GM23248 (cell line): ENCODE measurements at regions not wholly inside any gene's neighbourhood (a gene's known extent, or its start where the extent isn't known, plus 50 kb on each side); places are given as distances from the start of the nearest gene placed in this dataset.

Experiments used
- DNase-seq: peaks from one replicate; pipeline ENCODE4 v3.0.0-alpha.2; 2015
- H2AFZ ChIP-seq: fragments of 200-600 bp; sonication (generic); 2 replicates; pipeline ENCODE4 v1.6.1; 2016; ENCODE audit warnings: antibody characterized with exemption
- H3F3A ChIP-seq: fragments of 200-600 bp; sonication (generic); 2 replicates; pipeline ENCODE4 v1.6.1; 2016; ENCODE audit warnings: mild to moderate bottlenecking, antibody characterized with exemption, mixed run types; ENCODE audit not compliant: insufficient read depth
- H3K27ac ChIP-seq: fragments of 200-600 bp; sonication (generic); 2 replicates; pipeline ENCODE4 v1.5.1; 2016; ENCODE audit warnings: mild to moderate bottlenecking
- H3K27me3 ChIP-seq: fragments of 200-600 bp; sonication (generic); replicated peaks from 2 replicates; pipeline ENCODE4 v1.6.1; 2016; ENCODE audit warnings: mild to moderate bottlenecking; ENCODE audit not compliant: insufficient read depth
- H3K36me3 ChIP-seq: fragments of 200-600 bp; sonication (generic); 2 replicates; pipeline ENCODE4 v1.6.1; 2016; ENCODE audit warnings: low read depth, mild to moderate bottlenecking
- H3K4me1 ChIP-seq: fragments of 200-600 bp; sonication (generic); 2 replicates; pipeline ENCODE4 v1.6.1; 2016; ENCODE audit warnings: mild to moderate bottlenecking; ENCODE audit not compliant: insufficient read depth
- H3K4me2 ChIP-seq: fragments of 200-600 bp; sonication (generic); one replicate; pipeline ENCODE4 v1.6.1; 2016; ENCODE audit warnings: mild to moderate bottlenecking; ENCODE audit not compliant: unreplicated experiment
- H3K4me3 ChIP-seq: fragments of 200-600 bp; sonication (generic); 2 replicates; pipeline ENCODE4 v1.5.1; 2016; ENCODE audit warnings: mild to moderate bottlenecking
- H3K79me2 ChIP-seq: fragments of 200-600 bp; sonication (generic); 2 replicates; pipeline ENCODE4 v1.6.1; 2016; ENCODE audit warnings: mild to moderate bottlenecking; ENCODE audit not compliant: insufficient read depth
- H3K9ac ChIP-seq: fragments of 200-600 bp; sonication (generic); 2 replicates; pipeline ENCODE4 v1.6.1; 2016; ENCODE audit warnings: mild to moderate bottlenecking
- H3K9me2 ChIP-seq: fragments of 200-600 bp; sonication (generic); 2 replicates; pipeline ENCODE4 v1.6.1; 2016; ENCODE audit warnings: mixed run types, mild to moderate bottlenecking, moderate library complexity; ENCODE audit not compliant: insufficient read depth
- H3K9me3 ChIP-seq: fragments of 200-600 bp; sonication (generic); one replicate; pipeline ENCODE4 v1.6.1; 2017; ENCODE audit warnings: low read depth
- H4K20me1 ChIP-seq: fragments of 200-600 bp; sonication (generic); 2 replicates; pipeline ENCODE4 v1.6.0; 2016; ENCODE audit not compliant: insufficient read depth
- EZH2 ChIP-seq: fragments of 200-600 bp; sonication (generic); IDR thresholded peaks from 2 replicates; pipeline ENCODE4 v1.6.1; 2018; ENCODE audit warnings: antibody characterized with exemption, mild to moderate bottlenecking; ENCODE audit not compliant: insufficient read depth, poor library complexity, severe bottlenecking
- EZH2phosphoT487 ChIP-seq: fragments of 200-600 bp; sonication (generic); IDR thresholded peaks from 2 replicates; pipeline ENCODE4 v1.6.1; 2018; ENCODE audit warnings: antibody characterized with exemption, moderate library complexity, mild to moderate bottlenecking, low read depth; ENCODE audit not compliant: insufficient read depth
- WGBS, 2 experiments: methylation state at CpG; one replicate each; pipeline ENCODE4 v1.1.6; 2015 to 2017; ENCODE audit warnings: low lambda C conversion rate in 2 of 2, low coverage in 1 of 2; ENCODE audit errors: missing lambda C conversion rate in 2 of 2; 5-methylcytosine and 5-hydroxymethylcytosine counted together
- in situ Hi-C: fragments of 300-500 bp; cut with MboI; formaldehyde crosslinking; loops from 2 replicates; pipeline ENCODE4 v1.15.0; 2020

DNA sequence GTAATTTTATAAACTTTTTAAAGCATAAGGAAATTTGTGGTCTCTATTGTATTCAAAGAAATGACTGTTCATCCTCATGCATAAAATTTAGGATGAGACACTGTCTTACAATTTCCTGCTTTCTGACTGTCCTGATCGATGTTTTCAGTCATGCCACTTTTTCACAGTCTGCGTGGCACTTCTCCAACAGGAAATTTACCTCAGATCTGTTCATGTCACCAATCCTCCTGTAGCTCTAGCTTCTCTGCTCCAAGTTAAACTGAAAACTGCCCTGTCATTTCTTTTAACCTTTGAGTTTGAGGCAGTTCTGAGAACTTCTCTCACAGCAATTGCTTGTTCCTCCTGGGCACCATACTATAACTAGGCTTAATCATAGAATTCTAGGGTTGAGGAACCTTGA lies 455.1 kb downstream of the EFNA5 start:
- TF ChIP-seq EZH2phosphoT487 (no peak), EZH2 (no peak)
- 34 to 37% methylated on average over 2 of the region's 2 CpGs for WGBS, 2 experiments
- Histone ChIP-seq H3K9ac (no peak overlapping the region), H3K4me3 (no peak overlapping the region), H4K20me1 (no peaks in the 10 kb centered on the region), H3K27ac (no peak overlapping the region), H3K79me2 (no peaks in the 10 kb centered on the region), H2AFZ (no peak overlapping the region), H3K9me2 (no peaks in the 10 kb centered on the region), H3K9me3 (no peaks in the 10 kb centered on the region), H3K27me3 (no peaks in the 10 kb centered on the region), H3K4me2 (no peak overlapping the region), H3F3A (no peaks in the 10 kb centered on the region), H3K36me3 (no peaks in the 10 kb centered on the region), H3K4me1 (no peaks in the 10 kb centered on the region)
- in situ Hi-C loops = no loop called here
- no peak for DNase-seq

DNA sequence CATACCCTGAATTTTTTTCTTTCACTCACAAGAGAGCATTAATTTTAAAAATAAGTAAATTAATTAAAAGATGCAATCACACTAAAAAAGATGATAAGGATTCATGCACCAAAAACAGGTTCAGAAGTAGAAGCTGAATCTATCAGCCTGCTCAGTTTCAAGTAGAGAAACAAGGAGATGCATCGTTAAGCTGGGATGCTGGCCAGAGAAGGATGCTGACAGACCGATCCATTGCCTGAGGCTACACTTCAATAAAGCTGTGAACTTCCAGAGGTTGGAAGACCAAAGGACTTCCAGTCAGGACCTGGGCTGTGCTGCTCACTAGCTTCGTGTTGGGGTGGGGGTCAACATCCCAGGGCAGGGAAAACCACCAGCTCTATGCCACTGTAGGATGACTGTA lies 457.7 kb downstream of the EFNA5 start:
- Histone ChIP-seq H3K9ac (no peak overlapping the region), H4K20me1 (no peaks in the 10 kb centered on the region), H3K79me2 (no peaks in the 10 kb centered on the region), H3K27ac (no peak overlapping the region), H3K4me3 (no peak overlapping the region), H3K9me2 (no peaks in the 10 kb centered on the region), H3F3A (no peaks in the 10 kb centered on the region), H3K27me3 (no peaks in the 10 kb centered on the region), H3K4me2 (no peak overlapping the region), H2AFZ (no peak overlapping the region), H3K36me3 (no peaks in the 10 kb centered on the region), H3K9me3 (no peaks in the 10 kb centered on the region), H3K4me1 (no peaks in the 10 kb centered on the region)
- 47 to 48% methylated on average over 3 of the region's 3 CpGs for WGBS, 2 experiments
- TF ChIP-seq EZH2phosphoT487 (no peak), EZH2 (no peak)
- in situ Hi-C loops = no loop called here
- DNase-seq = no peak

DNA sequence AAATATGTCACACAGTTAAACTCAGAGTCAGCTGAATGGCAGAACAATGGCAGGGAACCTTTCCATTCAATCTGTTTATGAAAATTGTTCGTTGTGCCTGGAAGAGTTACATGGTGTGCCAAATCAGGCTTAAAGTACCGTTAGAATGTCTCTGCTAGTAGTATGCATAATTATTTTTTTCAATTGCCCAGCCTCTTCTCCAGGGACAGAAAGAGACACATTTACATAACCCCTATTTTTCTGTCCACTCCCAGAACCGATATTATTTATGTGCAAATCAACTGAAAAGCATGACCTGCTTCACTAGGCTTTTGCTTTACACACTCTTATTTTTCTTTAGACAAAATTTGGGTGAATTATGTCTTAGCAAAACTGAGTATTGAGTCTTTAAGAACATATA lies 459.1 kb downstream of the EFNA5 start:
- no peaks in the 10 kb centered on the region for H3K4me1 ChIP-seq
- 68 to 70% methylated on average over 3 of the region's 3 CpGs for WGBS, 2 experiments
- H2AFZ ChIP-seq = no peak overlapping the region
- H3K9me2 ChIP-seq = no peaks in the 10 kb centered on the region
- TF ChIP-seq EZH2phosphoT487 (no peak), EZH2 (no peak)
- DNase-seq = no peak
- H3K36me3 ChIP-seq = no peaks in the 10 kb centered on the region
- H4K20me1 ChIP-seq = no peaks in the 10 kb centered on the region
- in situ Hi-C loops = no loop called here
- H3K27me3 ChIP-seq = no peaks in the 10 kb centered on the region
- no peaks in the 10 kb centered on the region for H3K9me3 ChIP-seq
- no peak overlapping the region for H3K27ac ChIP-seq
- H3K9ac ChIP-seq = no peak overlapping the region
- H3K4me2 ChIP-seq = no peak overlapping the region
- no peaks in the 10 kb centered on the region for H3F3A ChIP-seq
- no peak overlapping the region for H3K4me3 ChIP-seq
- H3K79me2 ChIP-seq = no peaks in the 10 kb centered on the region

DNA sequence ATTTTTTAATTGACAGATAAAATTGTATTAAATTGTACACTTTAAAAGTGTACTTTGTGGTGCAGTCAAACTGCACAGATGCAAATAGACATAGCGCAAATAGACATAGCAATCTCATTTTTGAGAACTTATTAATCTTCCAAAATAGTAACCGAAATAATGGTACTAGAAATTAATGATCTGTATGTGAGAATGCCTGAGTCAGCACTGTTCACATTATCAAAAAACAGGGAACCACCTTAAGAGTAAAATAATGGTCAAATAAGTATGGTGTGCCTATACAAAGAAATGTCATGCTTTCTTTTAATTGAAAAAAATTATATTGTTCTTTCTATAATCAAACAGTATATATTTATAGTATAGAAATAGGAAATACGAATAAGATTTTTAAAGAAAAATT lies 461.9 kb downstream of the EFNA5 start:
- TF ChIP-seq EZH2phosphoT487 (no peak), EZH2 (no peak)
- H3K27me3 ChIP-seq = no peaks in the 10 kb centered on the region

DNA sequence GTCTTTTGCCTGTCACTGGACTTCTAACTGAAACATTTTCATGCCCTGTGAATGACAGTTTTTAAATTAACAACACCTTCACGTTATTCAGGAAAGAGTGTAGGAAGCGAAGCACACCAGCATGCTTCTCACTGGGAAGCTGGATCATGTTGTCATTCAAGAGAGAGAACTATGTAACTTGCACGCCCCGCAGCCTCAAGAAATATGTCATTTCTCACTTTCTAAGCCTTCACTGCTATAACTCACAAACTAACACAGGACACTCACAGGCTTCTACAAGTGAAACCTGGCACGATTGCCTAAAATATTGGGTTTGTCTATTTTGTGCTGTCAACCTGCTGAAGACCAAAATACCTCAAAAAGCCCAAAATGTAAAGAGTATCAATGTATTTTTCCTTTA lies 466.3 kb downstream of the EFNA5 start:
- Histone ChIP-seq H3K36me3 (no peaks in the 10 kb centered on the region), H3K4me2 (no peak overlapping the region), H3K4me3 (no peak overlapping the region), H3F3A (no peaks in the 10 kb centered on the region), H3K79me2 (no peaks in the 10 kb centered on the region), H4K20me1 (no peaks in the 10 kb centered on the region), H3K9me2 (no peaks in the 10 kb centered on the region), H3K4me1 (no peaks in the 10 kb centered on the region), H2AFZ (no peak overlapping the region), H3K9me3 (no peaks in the 10 kb centered on the region), H3K9ac (no peak overlapping the region), H3K27ac (no peak overlapping the region), H3K27me3 (no peaks in the 10 kb centered on the region)
- in situ Hi-C loops = no loop called here
- DNase-seq = no peak
- TF ChIP-seq EZH2 (no peak), EZH2phosphoT487 (no peak)
- 41 to 51% methylated on average over 5 of the region's 5 CpGs for WGBS, 2 experiments

More for the DNA sequence above, 461.9 kb downstream of the EFNA5 start:
- in situ Hi-C loops = no loop called here
- Histone ChIP-seq H3K4me2 (no peak overlapping the region), H3K4me1 (no peaks in the 10 kb centered on the region), H3K36me3 (no peaks in the 10 kb centered on the region), H3K9me3 (no peaks in the 10 kb centered on the region), H3F3A (no peaks in the 10 kb centered on the region), H3K79me2 (no peaks in the 10 kb centered on the region), H3K27ac (no peak overlapping the region), H2AFZ (no peak overlapping the region), H3K9me2 (no peaks in the 10 kb centered on the region), H3K9ac (no peak overlapping the region), H4K20me1 (no peaks in the 10 kb centered on the region), H3K4me3 (no peak overlapping the region)
- no peak for DNase-seq
- whole genome bisulfite sequencing, 2 experiments = 71 to 82% methylated on average over 3 of the region's 3 CpGs
